KMS-11 (cell line): ENCODE measurements at regions not wholly inside any gene's neighbourhood (a gene's known extent, or its start where the extent isn't known, plus 50 kb on each side); places are given as distances from the start of the nearest gene placed in this dataset.
"Not testable (repeated sequence)": the region's sequence is repeated elsewhere in the genome, so short reads cannot be mapped to it uniquely, and the experiment has no call there.

Source experiments
- H2AFZ ChIP-seq: fragments of 200-600 bp; sonication (generic); 2 replicates; pipeline ENCODE4 v1.6.1; 2016; ENCODE audit warnings: antibody characterized with exemption, mixed run types, low read depth
- H3K27ac ChIP-seq: fragments of 200-600 bp; sonication (generic); 2 replicates; pipeline ENCODE4 v1.6.1; 2016; ENCODE audit warnings: mild to moderate bottlenecking, mixed run types
- H3K27me3 ChIP-seq: fragments of 200-600 bp; sonication (generic); 2 replicates; pipeline ENCODE4 v1.6.1; 2017; ENCODE audit warnings: mild to moderate bottlenecking, low read depth, mixed run types, moderate library complexity; ENCODE audit not compliant: insufficient read depth
- H3K36me3 ChIP-seq: fragments of 200-600 bp; sonication (generic); 2 replicates; pipeline ENCODE4 v1.6.1; 2017; ENCODE audit warnings: mild to moderate bottlenecking, mixed run types; ENCODE audit not compliant: insufficient read depth
- H3K4me1 ChIP-seq: fragments of 200-600 bp; sonication (generic); 2 replicates; pipeline ENCODE4 v1.6.1; 2016; ENCODE audit warnings: mild to moderate bottlenecking, low read depth, mixed run types; ENCODE audit not compliant: poor library complexity, severe bottlenecking
- H3K4me2 ChIP-seq: fragments of 200-600 bp; sonication (generic); 2 replicates; pipeline ENCODE4 v1.7.0; 2016; ENCODE audit warnings: mild to moderate bottlenecking, mixed run types
- H3K4me3 ChIP-seq: fragments of 200-600 bp; sonication (generic); IDR thresholded peaks from 2 replicates; pipeline ENCODE4 v1.6.1; 2017; ENCODE audit warnings: low read depth, low read length, mixed read lengths; ENCODE audit not compliant: insufficient read depth
- H3K79me2 ChIP-seq: fragments of 200-600 bp; sonication (generic); 2 replicates; pipeline ENCODE4 v1.6.1; 2016; ENCODE audit warnings: low read depth, mixed run types; ENCODE audit not compliant: insufficient read depth
- H3K9ac ChIP-seq: fragments of 200-600 bp; sonication (generic); 2 replicates; pipeline ENCODE4 v1.6.1; 2016; ENCODE audit warnings: mild to moderate bottlenecking, mixed run types
- H4K20me1 ChIP-seq: fragments of 200-600 bp; sonication (generic); 2 replicates; pipeline ENCODE4 v1.6.1; 2016; ENCODE audit warnings: mild to moderate bottlenecking, mixed run types; ENCODE audit not compliant: insufficient read depth
- TF ChIP-seq, protein P1 (sequence below): fragments of 200-600 bp; sonication (generic); conservative IDR thresholded peaks from 2 replicates; pipeline ENCODE4 v1.6.1; 2017; ENCODE audit warnings: low read depth, mild to moderate bottlenecking, antibody characterized with exemption, low read length, moderate library complexity, mixed read lengths

DNA sequence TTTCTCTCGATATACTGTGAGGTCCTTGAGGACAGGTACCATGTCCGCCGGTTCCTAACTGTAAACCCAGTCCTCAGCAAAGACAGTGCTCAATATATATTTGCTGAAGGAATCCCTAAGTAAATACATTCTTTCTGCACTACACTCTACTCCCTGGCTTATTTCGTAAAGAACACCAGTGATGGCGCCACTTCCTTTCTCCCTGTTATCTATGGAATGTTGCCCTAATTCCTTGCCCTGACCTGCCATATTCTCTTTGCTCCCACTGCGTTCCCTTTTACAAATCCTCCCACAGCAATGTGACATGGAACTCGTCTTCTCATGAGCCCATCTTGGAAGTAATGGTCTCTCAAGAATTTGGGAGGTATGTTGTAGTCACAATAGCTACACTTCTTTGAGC is 507.4 kb upstream of the COBL start:
- Histone ChIP-seq H3K9ac (no peak overlapping the region), H3K36me3 (no peaks in the 10 kb centered on the region), H3K4me2 (no peak overlapping the region), H3K4me3 (no peak overlapping the region), H3K4me1 (no peaks in the 10 kb centered on the region), H3K27ac (no peak overlapping the region), H3K79me2 (no peaks in the 10 kb centered on the region), H2AFZ (no peak overlapping the region), H4K20me1 (no peaks in the 10 kb centered on the region), H3K27me3 (no peaks in the 10 kb centered on the region)
- TF ChIP-seq, protein P1, sequence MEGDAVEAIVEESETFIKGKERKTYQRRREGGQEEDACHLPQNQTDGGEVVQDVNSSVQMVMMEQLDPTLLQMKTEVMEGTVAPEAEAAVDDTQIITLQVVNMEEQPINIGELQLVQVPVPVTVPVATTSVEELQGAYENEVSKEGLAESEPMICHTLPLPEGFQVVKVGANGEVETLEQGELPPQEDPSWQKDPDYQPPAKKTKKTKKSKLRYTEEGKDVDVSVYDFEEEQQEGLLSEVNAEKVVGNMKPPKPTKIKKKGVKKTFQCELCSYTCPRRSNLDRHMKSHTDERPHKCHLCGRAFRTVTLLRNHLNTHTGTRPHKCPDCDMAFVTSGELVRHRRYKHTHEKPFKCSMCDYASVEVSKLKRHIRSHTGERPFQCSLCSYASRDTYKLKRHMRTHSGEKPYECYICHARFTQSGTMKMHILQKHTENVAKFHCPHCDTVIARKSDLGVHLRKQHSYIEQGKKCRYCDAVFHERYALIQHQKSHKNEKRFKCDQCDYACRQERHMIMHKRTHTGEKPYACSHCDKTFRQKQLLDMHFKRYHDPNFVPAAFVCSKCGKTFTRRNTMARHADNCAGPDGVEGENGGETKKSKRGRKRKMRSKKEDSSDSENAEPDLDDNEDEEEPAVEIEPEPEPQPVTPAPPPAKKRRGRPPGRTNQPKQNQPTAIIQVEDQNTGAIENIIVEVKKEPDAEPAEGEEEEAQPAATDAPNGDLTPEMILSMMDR, result no peak

DNA sequence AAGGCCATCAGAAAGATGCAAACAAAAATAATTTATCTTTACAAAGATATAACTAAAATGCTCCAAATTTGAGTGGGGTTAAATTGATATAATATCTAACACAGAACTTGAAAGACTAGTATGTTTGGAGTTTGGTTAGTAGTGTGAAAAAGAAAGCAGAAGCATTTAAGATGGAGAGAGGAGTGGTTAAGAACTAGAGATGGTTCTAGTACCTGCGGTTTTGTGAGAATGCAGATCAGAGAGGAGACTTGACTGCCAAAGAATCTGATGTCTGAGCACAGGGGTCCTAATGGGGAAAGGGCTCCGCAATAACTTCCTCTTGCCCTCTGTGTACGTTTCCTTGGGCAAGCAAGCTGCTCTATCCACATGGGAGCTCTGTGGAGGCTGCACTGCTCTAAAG is 506.8 kb upstream of the COBL start:
- TF ChIP-seq, protein P1, result no peak
- Histone ChIP-seq H3K4me1 (no peaks in the 10 kb centered on the region), H3K36me3 (no peaks in the 10 kb centered on the region)

DNA sequence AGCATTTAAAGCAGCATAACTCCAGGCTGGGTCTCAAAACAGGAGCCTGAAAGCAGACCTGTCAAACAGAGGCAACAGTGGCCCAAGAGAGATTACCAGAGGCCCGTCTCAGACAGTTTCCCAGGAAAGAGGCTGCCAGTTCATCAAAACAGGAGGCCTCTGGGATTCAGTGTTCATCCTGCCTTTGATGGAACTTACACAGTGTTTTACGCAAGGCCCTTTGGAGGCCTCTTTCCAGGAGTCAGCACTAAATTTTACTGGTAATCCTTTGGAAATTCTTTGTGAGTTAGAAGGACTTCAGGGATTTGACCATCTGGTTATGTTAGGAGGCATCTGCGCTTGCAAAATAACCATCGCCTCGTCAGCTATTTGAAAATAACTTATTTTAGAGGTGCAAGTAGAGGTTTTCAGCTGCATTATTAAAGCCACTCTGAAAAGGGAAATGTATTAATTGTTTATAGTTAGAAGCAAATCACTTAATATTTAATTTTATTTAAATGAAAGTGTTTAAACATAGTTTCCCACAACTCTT is 501.2 kb upstream of the COBL start:
- Histone ChIP-seq H2AFZ (no peak overlapping the region), H3K79me2 (no peaks in the 10 kb centered on the region), H4K20me1 (no peaks in the 10 kb centered on the region), H3K36me3 (no peaks in the 10 kb centered on the region), H3K27me3 (no peaks in the 10 kb centered on the region), H3K9ac (no peak overlapping the region), H3K4me3 (no peak overlapping the region), H3K27ac (no peak overlapping the region), H3K4me1 (no peaks in the 10 kb centered on the region), H3K4me2 (no peak overlapping the region)
- TF ChIP-seq, protein P1, result no peak

More for the DNA sequence above, 506.8 kb upstream of the COBL start:
- H3K27ac ChIP-seq, result no peak overlapping the region
- no peaks in the 10 kb centered on the region for H3K79me2 ChIP-seq
- H4K20me1 ChIP-seq, result no peaks in the 10 kb centered on the region
- H2AFZ ChIP-seq, result no peak overlapping the region
- no peak overlapping the region for H3K4me2 ChIP-seq
- H3K9ac ChIP-seq, result no peak overlapping the region
- no peak overlapping the region for H3K4me3 ChIP-seq
- no peaks in the 10 kb centered on the region for H3K27me3 ChIP-seq

DNA sequence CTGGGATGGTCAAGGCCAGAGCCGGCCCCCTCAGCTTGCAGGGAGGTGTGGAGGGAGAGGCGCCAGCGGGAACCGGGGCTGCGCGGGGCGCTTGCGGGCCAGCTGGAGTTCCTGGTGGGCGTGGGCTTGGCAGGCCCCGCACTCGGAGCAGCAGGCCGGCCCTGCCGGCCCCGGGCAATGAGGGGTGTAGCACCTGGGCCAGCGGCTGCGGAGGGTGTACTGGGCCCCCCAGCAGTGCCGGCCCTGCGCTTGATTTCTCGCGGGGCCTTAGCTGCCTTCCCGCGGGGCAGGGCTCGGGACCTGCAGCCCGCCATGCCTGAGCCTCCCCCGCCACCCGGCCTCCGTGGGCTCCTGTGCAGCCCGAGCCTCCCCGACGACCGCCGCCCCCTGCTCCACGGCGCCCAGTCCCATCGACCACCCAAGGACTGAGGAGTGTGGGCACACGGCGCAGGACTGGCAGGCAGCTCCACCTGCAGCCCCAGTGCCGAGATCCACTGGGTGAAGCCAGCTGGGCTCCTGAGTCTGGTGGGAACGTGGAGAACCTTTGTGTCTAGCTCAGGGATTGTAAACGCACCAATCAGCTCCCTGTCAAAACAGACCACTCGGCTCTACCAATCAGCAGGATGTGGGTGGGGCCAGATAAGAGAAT is 489.3 kb upstream of the COBL start:
- H2AFZ ChIP-seq, H3K79me2 ChIP-seq, H3K4me2 ChIP-seq, H3K4me3 ChIP-seq, H3K27me3 ChIP-seq, H3K27ac ChIP-seq, H3K36me3 ChIP-seq, H4K20me1 ChIP-seq, H3K4me1 ChIP-seq, H3K9ac ChIP-seq: not testable (repeated sequence)

DNA sequence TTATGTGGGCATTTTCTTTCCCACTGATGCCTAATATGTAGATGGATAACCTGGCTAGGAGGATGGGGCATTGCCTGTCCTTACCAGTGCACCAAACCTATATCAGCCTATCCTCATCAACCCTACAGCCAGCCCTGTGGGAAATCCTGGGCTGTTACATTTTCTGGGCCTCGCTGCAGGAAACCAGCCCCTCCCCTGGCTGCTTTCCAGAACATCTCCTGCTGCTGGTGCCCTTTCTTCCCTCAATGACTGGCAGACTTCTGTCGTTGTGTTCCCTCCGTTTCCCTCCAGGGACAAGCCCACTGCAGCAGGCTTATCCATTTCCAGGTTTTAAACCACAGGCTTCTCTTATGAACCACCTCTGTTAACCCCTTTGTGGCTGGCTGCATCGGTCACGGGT is 486.1 kb upstream of the COBL start:
- Histone ChIP-seq H3K79me2 (no peaks in the 10 kb centered on the region), H3K4me2 (no peak overlapping the region), H3K36me3 (no peaks in the 10 kb centered on the region), H4K20me1 (no peaks in the 10 kb centered on the region), H3K9ac (no peak overlapping the region), H2AFZ (no peak overlapping the region), H3K4me3 (no peak overlapping the region), H3K4me1 (no peaks in the 10 kb centered on the region), H3K27ac (no peak overlapping the region), H3K27me3 (no peaks in the 10 kb centered on the region)
- TF ChIP-seq, protein P1, result no peak
